ENCODE measurements at regions not wholly inside any gene's neighbourhood (a gene's known extent, or its start where the extent isn't known, plus 50 kb on each side); places are given as distances from the start of the nearest gene placed in this dataset.

- no CpG with 5 or more reads among the region's 2 CpGs for WGBS (ENCODE audit: insufficient coverage)
- no peak for DNase-seq
- Histone ChIP-seq H3K9ac (ENCODE audit: insufficient read depth, low read length, poor library complexity, severe bottlenecking) (no peak overlapping the region), H3K9me3 (replicated peaks in 1 of 2; ENCODE audit: control insufficient read depth in 1 of 2, insufficient read depth in 1 of 2, low read length in 2 of 2) (no peaks in the 10 kb centered on the region), H3K27me3 (ENCODE audit: control insufficient read depth in 2 of 2, insufficient read depth in 2 of 2, low read length in 2 of 2) (no peaks in the 10 kb centered on the region), H3K36me3 (replicated peaks in 1 of 2; ENCODE audit: control insufficient read depth in 1 of 2, insufficient read depth in 2 of 2, low read length in 2 of 2) (no peaks in the 10 kb centered on the region), H3K4me3 (replicated peaks in 1 of 3; ENCODE audit: low read depth in 2 of 3, low read length in 3 of 3) (no peak overlapping the region), H3K27ac (ENCODE audit: low read depth in 1 of 2, low read length in 2 of 2) (peak overlapping the region; percentile 90 to 93), H4K20me1 (ENCODE audit: insufficient read depth, low read length) (no peaks in the 10 kb centered on the region), H3K4me2 (replicated peaks; ENCODE audit: extremely low read depth, low read length, poor library complexity, severe bottlenecking) (no peak overlapping the region), H3K4me1 (ENCODE audit: control insufficient read depth in 1 of 2, insufficient read depth in 2 of 2, low read length in 2 of 2) (peaks cover 83 to 91% of the 10 kb centered on the region in 2 donors), H3K79me2 (ENCODE audit: insufficient read depth, low read length) (peaks cover 42% of the 10 kb centered on the region), H2AFZ (ENCODE audit: insufficient read depth, low read depth, low read length, poor library complexity, severe bottlenecking) (peak overlapping the region; percentile 37)
- TF ChIP-seq CTCF (IDR thresholded peaks at IDR 0.05): no peak
- Mint-ChIP-seq H3K36me3 (peaks cover 0 to 10% of the 10 kb centered on the region in 2 donors), H3K9me3 (no peaks in the 10 kb centered on the region), H3K4me1 (peaks cover 89% of the 10 kb centered on the region), H3K27me3 (ENCODE audit: low read depth in 3 of 3) (peaks cover 0 to 3% (median 0%) of the 10 kb centered on the region in 3 donors), H3K27ac (peak overlapping the region; percentile 80 to 96 (median 93)), H3K4me3 (no peak overlapping the region)
- intact Hi-C loops (cut with micrococcal nuclease): loop anchor here in 1 of 2 donors (5.0 kb wide), 1 partner anchor 34 kb away; no protein-coding TSS in a partner anchor
Measured at GRCh38 chr6:6721606-6722005, 133.1 kb downstream of the LY86 start.

- peak overlapping the region; percentile 80 to 96 (median 93) for H3K27ac Mint-ChIP-seq
- Histone ChIP-seq H3K9me3 (replicated peaks in 1 of 2; ENCODE audit: control insufficient read depth in 1 of 2, insufficient read depth in 1 of 2, low read length in 2 of 2) (no peaks in the 10 kb centered on the region), H3K36me3 (replicated peaks in 1 of 2; ENCODE audit: control insufficient read depth in 1 of 2, insufficient read depth in 2 of 2, low read length in 2 of 2) (no peaks in the 10 kb centered on the region), H3K27ac (ENCODE audit: low read depth in 1 of 2, low read length in 2 of 2) (peak overlapping the region; percentile 90 to 93), H3K27me3 (ENCODE audit: control insufficient read depth in 2 of 2, insufficient read depth in 2 of 2, low read length in 2 of 2) (no peaks in the 10 kb centered on the region), H3K4me2 (replicated peaks; ENCODE audit: extremely low read depth, low read length, poor library complexity, severe bottlenecking) (no peak overlapping the region), H3K79me2 (ENCODE audit: insufficient read depth, low read length) (peaks cover 42% of the 10 kb centered on the region), H4K20me1 (ENCODE audit: insufficient read depth, low read length) (no peaks in the 10 kb centered on the region), H2AFZ (ENCODE audit: insufficient read depth, low read depth, low read length, poor library complexity, severe bottlenecking) (peak overlapping the region; percentile 37), H3K4me3 (replicated peaks in 1 of 3; ENCODE audit: low read depth in 2 of 3, low read length in 3 of 3) (no peak overlapping the region), H3K9ac (ENCODE audit: insufficient read depth, low read length, poor library complexity, severe bottlenecking) (no peak overlapping the region), H3K4me1 (ENCODE audit: control insufficient read depth in 1 of 2, insufficient read depth in 2 of 2, low read length in 2 of 2) (peaks cover 83 to 91% of the 10 kb centered on the region in 2 donors)
- H3K9me3 Mint-ChIP-seq: no peaks in the 10 kb centered on the region
- H3K4me3 Mint-ChIP-seq: no peak overlapping the region
- no peak for DNase-seq
- WGBS (ENCODE audit: insufficient coverage): 100% methylated on average over 1 of the region's 5 CpGs
- no peak for TF ChIP-seq CTCF (IDR thresholded peaks at IDR 0.05)
- peaks cover 0 to 10% of the 10 kb centered on the region in 2 donors for H3K36me3 Mint-ChIP-seq
- peaks cover 89% of the 10 kb centered on the region for H3K4me1 Mint-ChIP-seq
- intact Hi-C loops (cut with micrococcal nuclease): loop anchor here in 1 of 2 donors (5.0 kb wide), 1 partner anchor 35 kb away; no protein-coding TSS in a partner anchor
- peaks cover 0 to 3% (median 0%) of the 10 kb centered on the region in 3 donors for H3K27me3 Mint-ChIP-seq (ENCODE audit: low read depth in 3 of 3)
Measured at GRCh38 chr6:6722195-6722594, 133.7 kb downstream of the LY86 start.

Measured in CD14-positive monocyte (primary cell).